A549 (cell line): ENCODE measurements at regions not wholly inside any gene's neighbourhood (a gene's known extent, or its start where the extent isn't known, plus 50 kb on each side); places are given as distances from the start of the nearest gene placed in this dataset.

ENCODE experiments used
- ATAC-seq, 2 experiments: fragments of 200-7000 bp in 1 of 2; fragments of >200 bp in 1 of 2; cut with Nextera tagmentation in 1 of 2; cut with Tn5 transposase in 1 of 2; 3 replicates each; pipeline versions ENCODE4 v1.8.0 to v1.9.1; 2018 to 2020; ENCODE audit warnings: mild to moderate bottlenecking in 1 of 2, moderate library complexity in 1 of 2
- CTCF ChIA-PET: fragments of 300-600 bp; sonication (Branson Sonifier 250); formaldehyde crosslinking; extraction: SDS; loops from one replicate; lab custom pipeline; 2021; ENCODE audit warnings: antibody characterized with exemption, inconsistent platforms; lab: Yijun Ruan, JAX
- POLR2A ChIA-PET: fragments of 350-600 bp; formaldehyde crosslinking; extraction: SDS; loops from one replicate; lab custom pipeline; 2021; ENCODE audit warnings: antibody characterized with exemption, inconsistent platforms; lab: Yijun Ruan, JAX
- DNase-seq, 2 experiments: peaks; one replicate each; pipeline versions ENCODE4 v3.0.0 to v3.0.0-alpha.2; 2011 to 2016; ENCODE audit warnings: low read depth in 1 of 2, low spot score in 1 of 2
- FAIRE-seq: peaks from 2 replicates; lab custom pipeline; 2011; peaks lifted over from hg19 to GRCh38; lab: Jason Lieb, UNC
- H3K27ac ChIP-seq, 2 experiments: fragments of >200 bp; sonication (Bioruptor Twin); formaldehyde crosslinking; 3 replicates each; pipeline ENCODE4 v1.5.1; 2016 to 2017
- H3K4me1 ChIP-seq: fragments of >200 bp; sonication (Bioruptor Twin); formaldehyde crosslinking; 3 replicates; pipeline ENCODE4 v1.6.1; 2016
- H3K4me2 ChIP-seq: fragments of >200 bp; sonication (Bioruptor Twin); formaldehyde crosslinking; 3 replicates; pipeline ENCODE4 v1.6.1; 2016
- H3K4me3 ChIP-seq: fragments of >200 bp; sonication (Bioruptor Twin); formaldehyde crosslinking; 3 replicates; pipeline ENCODE4 v1.5.1; 2016
- H3K9me3 ChIP-seq: fragments of >200 bp; sonication (Bioruptor Twin); formaldehyde crosslinking; 3 replicates; pipeline ENCODE4 v1.6.1; 2016
- CEBPB ChIP-seq, 2 experiments: fragments of >200 bp in 1 of 2; sonication (Bioruptor Twin) in 1 of 2; formaldehyde crosslinking in 1 of 2; IDR thresholded peaks; 2 replicates each; pipeline ENCODE4 v1.6.1; 2012 to 2016
- EHF ChIP-seq: fragments of 250-450 bp; sonication (Bioruptor Pico); IDR thresholded peaks from 2 replicates; pipeline ENCODE4 v1.5.0; 2020; ENCODE audit warnings: mild to moderate bottlenecking
- EP300 ChIP-seq, 2 experiments: fragments of >200 bp; sonication (Bioruptor Twin); formaldehyde crosslinking; IDR thresholded peaks; 2 replicates in 1 of 2; 3 replicates in 1 of 2; pipeline ENCODE4 v1.6.1; 2016 to 2017
- ESRRA ChIP-seq: fragments of 150-350 bp; IDR thresholded peaks from 2 replicates; pipeline ENCODE4 v1.6.1; 2014; ENCODE audit warnings: mild to moderate bottlenecking, low read length, borderline replicate concordance
- FOSB ChIP-seq: fragments of 250-450 bp; sonication (Bioruptor Pico); IDR thresholded peaks from 2 replicates; pipeline ENCODE4 v1.5.0; 2020; ENCODE audit warnings: mild to moderate bottlenecking, moderate library complexity
- FOXS1 ChIP-seq: fragments of 250-450 bp; sonication (Bioruptor Pico); IDR thresholded peaks from 2 replicates; pipeline ENCODE4 v1.5.0; 2020; ENCODE audit warnings: mild to moderate bottlenecking, moderate library complexity
- HOXA7 ChIP-seq: fragments of 250-450 bp; sonication (Bioruptor Pico); IDR thresholded peaks from 2 replicates; pipeline ENCODE4 v1.5.0; 2020; ENCODE audit warnings: mild to moderate bottlenecking, moderate library complexity
- HOXB13 ChIP-seq: fragments of 250-450 bp; sonication (Bioruptor Pico); IDR thresholded peaks from 2 replicates; pipeline ENCODE4 v1.5.0; 2020; ENCODE audit warnings: low read depth, mild to moderate bottlenecking, moderate library complexity
- JUN ChIP-seq, 2 experiments: fragments of >200 bp; sonication (Bioruptor Twin); formaldehyde crosslinking; IDR thresholded peaks; 2 replicates in 1 of 2; 3 replicates in 1 of 2; pipeline ENCODE4 v1.6.1; 2016 to 2017
- JUNB ChIP-seq: fragments of >200 bp; sonication (Bioruptor Twin); formaldehyde crosslinking; IDR thresholded peaks from 2 replicates; pipeline ENCODE4 v1.6.1; 2016
- MAFK ChIP-seq: fragments of 450-650 bp; IDR thresholded peaks from 2 replicates; pipeline ENCODE4 v1.6.1; 2014; ENCODE audit not compliant: partially characterized antibody
- MAZ ChIP-seq: fragments of 150-350 bp; IDR thresholded peaks from 2 replicates; pipeline ENCODE4 v1.6.1; 2014; ENCODE audit warnings: antibody characterized with exemption, low read depth, low read length, borderline replicate concordance
- NFE2L2 ChIP-seq: fragments of 150-350 bp; conservative IDR thresholded peaks from 2 replicates; pipeline ENCODE4 v1.6.1; 2014; ENCODE audit warnings: low read length
- PHF8 ChIP-seq: fragments of 200-600 bp; sonication (generic); IDR thresholded peaks from 2 replicates; pipeline ENCODE4 v1.6.1; 2016; ENCODE audit warnings: low read depth, mild to moderate bottlenecking, antibody characterized with exemption, moderate library complexity, borderline replicate concordance
- POLR2A ChIP-seq: IDR thresholded peaks from 2 replicates; pipeline ENCODE4 v1.6.1; 2012; ENCODE audit warnings: mild to moderate bottlenecking, low read length
- RAD21 ChIP-seq, 2 experiments: fragments of >200 bp in 1 of 2; sonication (Bioruptor Twin) in 1 of 2; formaldehyde crosslinking in 1 of 2; IDR thresholded peaks in 1 of 2; conservative IDR thresholded peaks in 1 of 2; 2 replicates in 1 of 2; 3 replicates in 1 of 2; pipeline ENCODE4 v1.6.1; 2012 to 2018; ENCODE audit warnings: inconsistent platforms in 1 of 2
- RCOR1 ChIP-seq: fragments of 150-350 bp; IDR thresholded peaks from 2 replicates; pipeline ENCODE4 v1.6.1; 2014; ENCODE audit warnings: antibody characterized with exemption, low read length, low read depth
- ZNF302 ChIP-seq: fragments of 250-450 bp; sonication (Bioruptor Pico); IDR thresholded peaks from 2 replicates; pipeline ENCODE4 v1.9.0; 2021; ENCODE audit warnings: inconsistent platforms, mild to moderate bottlenecking, moderate library complexity
- WGBS: methylation state at CpG from one replicate; pipeline ENCODE4 v1.1.6; 2017; ENCODE audit errors: missing lambda C conversion rate; 5-methylcytosine and 5-hydroxymethylcytosine counted together
- TF ChIP-seq, protein P1 (sequence below): fragments of 150-350 bp; IDR thresholded peaks from 2 replicates; pipeline ENCODE4 v1.6.1; 2014; ENCODE audit warnings: low read depth, mild to moderate bottlenecking, low read length
- TF ChIP-seq, protein P2 (sequence below): IDR thresholded peaks from 2 replicates; pipeline ENCODE4 v1.6.1; 2012
- TF ChIP-seq, protein P3 (sequence below): fragments of 450-650 bp; IDR thresholded peaks from 2 replicates; pipeline ENCODE4 v1.6.1; 2014; ENCODE audit warnings: antibody characterized with exemption
- TF ChIP-seq, protein P4 (sequence below): IDR thresholded peaks from 2 replicates; pipeline ENCODE4 v1.6.1; 2012
- TF ChIP-seq, protein P5 (sequence below): fragments of 250-450 bp; sonication (Bioruptor Pico); IDR thresholded peaks from 2 replicates; pipeline ENCODE4 v1.5.0; 2020; ENCODE audit warnings: low read depth, mild to moderate bottlenecking, moderate library complexity

DNA sequence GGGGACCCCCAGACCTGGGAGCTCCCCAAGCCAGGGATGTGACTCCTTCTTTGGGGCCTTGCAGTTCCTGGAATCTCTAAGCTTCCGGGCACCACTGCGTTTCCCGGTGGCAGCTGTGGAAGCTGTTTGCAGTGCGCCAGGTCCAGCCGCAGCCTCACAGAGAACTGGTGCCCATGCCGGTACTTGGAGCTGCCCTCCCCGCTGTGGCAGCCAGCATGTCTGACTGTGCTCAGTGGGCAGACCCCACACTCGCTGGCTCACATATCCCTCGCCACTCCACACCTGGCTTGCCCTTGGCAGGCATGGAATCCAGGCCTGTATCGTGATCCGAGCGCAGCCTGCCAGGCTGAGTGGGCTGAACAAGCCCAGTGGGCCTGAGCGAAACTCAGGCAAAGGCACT, 753.2 kb upstream of the PCDH20 start (continued):
- TF ChIP-seq FOXS1 (CRISPR knock-in tag) (no peak), HOXB13 (CRISPR knock-in tag) (no peak), RCOR1 (no peak), FOSB (CRISPR knock-in tag) (no peak)
- TF ChIP-seq, protein P1, sequence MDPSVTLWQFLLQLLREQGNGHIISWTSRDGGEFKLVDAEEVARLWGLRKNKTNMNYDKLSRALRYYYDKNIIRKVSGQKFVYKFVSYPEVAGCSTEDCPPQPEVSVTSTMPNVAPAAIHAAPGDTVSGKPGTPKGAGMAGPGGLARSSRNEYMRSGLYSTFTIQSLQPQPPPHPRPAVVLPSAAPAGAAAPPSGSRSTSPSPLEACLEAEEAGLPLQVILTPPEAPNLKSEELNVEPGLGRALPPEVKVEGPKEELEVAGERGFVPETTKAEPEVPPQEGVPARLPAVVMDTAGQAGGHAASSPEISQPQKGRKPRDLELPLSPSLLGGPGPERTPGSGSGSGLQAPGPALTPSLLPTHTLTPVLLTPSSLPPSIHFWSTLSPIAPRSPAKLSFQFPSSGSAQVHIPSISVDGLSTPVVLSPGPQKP: no peak
- TF ChIP-seq, protein P2, sequence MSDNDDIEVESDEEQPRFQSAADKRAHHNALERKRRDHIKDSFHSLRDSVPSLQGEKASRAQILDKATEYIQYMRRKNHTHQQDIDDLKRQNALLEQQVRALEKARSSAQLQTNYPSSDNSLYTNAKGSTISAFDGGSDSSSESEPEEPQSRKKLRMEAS: no peak
- TF ChIP-seq, all 56 proteins: peak for 0

DNA sequence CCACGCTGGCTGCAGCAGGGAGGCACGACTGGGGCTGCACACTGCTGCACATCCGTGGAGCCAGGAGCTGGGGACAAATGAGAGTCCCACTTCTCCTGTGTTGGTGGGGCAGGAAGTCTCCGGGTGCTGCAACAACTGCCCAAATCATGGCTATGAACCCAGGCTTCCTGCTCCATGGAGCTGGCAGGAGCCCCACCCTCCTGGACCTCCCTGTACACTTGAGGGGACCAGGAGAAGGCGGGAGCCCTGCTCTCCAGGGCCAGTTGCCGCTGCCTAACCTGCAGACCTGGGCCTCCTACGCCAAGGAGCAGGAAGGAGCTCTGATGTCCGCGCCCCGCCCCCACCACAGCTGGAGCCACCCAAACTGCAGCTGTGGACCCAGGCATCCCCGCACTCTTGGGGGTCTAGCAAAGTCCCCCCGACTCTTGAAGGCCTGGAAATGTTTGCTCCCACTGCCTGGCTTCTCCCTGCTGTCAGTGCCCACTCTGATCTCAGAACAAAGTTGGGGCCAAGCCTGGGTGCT, 752.1 kb upstream of the PCDH20 start:
- TF ChIP-seq EHF (CRISPR knock-in tag) (no peak), PHF8 (no peak), HOXA7 (CRISPR knock-in tag) (no peak), JUN (IDR thresholded peaks at IDR 0.05) (no peak), RAD21 (conservative IDR thresholded peaks at IDR 0.05 in 1 of 2, IDR thresholded peaks at IDR 0.05 in 1 of 2) (no peak), JUNB (no peak), MAFK (no peak), POLR2A (no peak), CEBPB (IDR thresholded peaks at IDR 0.05) (no peak), MAZ (no peak), EP300 (IDR thresholded peaks at IDR 0.05) (no peak), NFE2L2 (no peak), ZNF302 (CRISPR knock-in tag) (no peak), ESRRA (no peak)
- TF ChIP-seq, protein P3, sequence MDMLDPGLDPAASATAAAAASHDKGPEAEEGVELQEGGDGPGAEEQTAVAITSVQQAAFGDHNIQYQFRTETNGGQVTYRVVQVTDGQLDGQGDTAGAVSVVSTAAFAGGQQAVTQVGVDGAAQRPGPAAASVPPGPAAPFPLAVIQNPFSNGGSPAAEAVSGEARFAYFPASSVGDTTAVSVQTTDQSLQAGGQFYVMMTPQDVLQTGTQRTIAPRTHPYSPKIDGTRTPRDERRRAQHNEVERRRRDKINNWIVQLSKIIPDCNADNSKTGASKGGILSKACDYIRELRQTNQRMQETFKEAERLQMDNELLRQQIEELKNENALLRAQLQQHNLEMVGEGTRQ: no peak
- TF ChIP-seq, protein P1: no peak
- TF ChIP-seq, protein P4, sequence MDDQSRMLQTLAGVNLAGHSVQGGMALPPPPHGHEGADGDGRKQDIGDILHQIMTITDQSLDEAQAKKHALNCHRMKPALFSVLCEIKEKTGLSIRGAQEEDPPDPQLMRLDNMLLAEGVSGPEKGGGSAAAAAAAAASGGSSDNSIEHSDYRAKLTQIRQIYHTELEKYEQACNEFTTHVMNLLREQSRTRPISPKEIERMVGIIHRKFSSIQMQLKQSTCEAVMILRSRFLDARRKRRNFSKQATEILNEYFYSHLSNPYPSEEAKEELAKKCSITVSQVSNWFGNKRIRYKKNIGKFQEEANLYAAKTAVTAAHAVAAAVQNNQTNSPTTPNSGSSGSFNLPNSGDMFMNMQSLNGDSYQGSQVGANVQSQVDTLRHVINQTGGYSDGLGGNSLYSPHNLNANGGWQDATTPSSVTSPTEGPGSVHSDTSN: no peak
- TF ChIP-seq, protein P2: no peak
- TF ChIP-seq, protein P5, sequence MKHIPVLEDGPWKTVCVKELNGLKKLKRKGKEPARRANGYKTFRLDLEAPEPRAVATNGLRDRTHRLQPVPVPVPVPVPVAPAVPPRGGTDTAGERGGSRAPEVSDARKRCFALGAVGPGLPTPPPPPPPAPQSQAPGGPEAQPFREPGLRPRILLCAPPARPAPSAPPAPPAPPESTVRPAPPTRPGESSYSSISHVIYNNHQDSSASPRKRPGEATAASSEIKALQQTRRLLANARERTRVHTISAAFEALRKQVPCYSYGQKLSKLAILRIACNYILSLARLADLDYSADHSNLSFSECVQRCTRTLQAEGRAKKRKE (CRISPR knock-in tag): no peak
- no peak for DNase-seq
- POLR2A ChIA-PET: no interaction called here
- Histone ChIP-seq H3K27ac (no peak overlapping the region), H3K4me1 (no peaks in the 10 kb centered on the region), H3K9me3 (no peaks in the 10 kb centered on the region), H3K4me2 (no peak overlapping the region), H3K4me3 (no peak overlapping the region)
- no peak for ATAC-seq
- FAIRE-seq: no peak
- whole genome bisulfite sequencing: 13% methylated on average over 3 of the region's 12 CpGs
- CTCF ChIA-PET: no interaction called here
